GM12892 (cell line): ENCODE measurements at regions not wholly inside any gene's neighbourhood (a gene's known extent, or its start where the extent isn't known, plus 50 kb on each side); places are given as distances from the start of the nearest gene placed in this dataset.

Experiments
- POLR2A ChIP-seq: IDR thresholded peaks from 2 replicates; pipeline ENCODE4 v1.6.1; 2011; ENCODE audit warnings: low read depth, low read length, control low read depth
- POLR2AphosphoS5 ChIP-seq: IDR thresholded peaks from 2 replicates; pipeline ENCODE4 v1.6.1; 2011; ENCODE audit warnings: low read depth, low read length, control low read depth

DNA sequence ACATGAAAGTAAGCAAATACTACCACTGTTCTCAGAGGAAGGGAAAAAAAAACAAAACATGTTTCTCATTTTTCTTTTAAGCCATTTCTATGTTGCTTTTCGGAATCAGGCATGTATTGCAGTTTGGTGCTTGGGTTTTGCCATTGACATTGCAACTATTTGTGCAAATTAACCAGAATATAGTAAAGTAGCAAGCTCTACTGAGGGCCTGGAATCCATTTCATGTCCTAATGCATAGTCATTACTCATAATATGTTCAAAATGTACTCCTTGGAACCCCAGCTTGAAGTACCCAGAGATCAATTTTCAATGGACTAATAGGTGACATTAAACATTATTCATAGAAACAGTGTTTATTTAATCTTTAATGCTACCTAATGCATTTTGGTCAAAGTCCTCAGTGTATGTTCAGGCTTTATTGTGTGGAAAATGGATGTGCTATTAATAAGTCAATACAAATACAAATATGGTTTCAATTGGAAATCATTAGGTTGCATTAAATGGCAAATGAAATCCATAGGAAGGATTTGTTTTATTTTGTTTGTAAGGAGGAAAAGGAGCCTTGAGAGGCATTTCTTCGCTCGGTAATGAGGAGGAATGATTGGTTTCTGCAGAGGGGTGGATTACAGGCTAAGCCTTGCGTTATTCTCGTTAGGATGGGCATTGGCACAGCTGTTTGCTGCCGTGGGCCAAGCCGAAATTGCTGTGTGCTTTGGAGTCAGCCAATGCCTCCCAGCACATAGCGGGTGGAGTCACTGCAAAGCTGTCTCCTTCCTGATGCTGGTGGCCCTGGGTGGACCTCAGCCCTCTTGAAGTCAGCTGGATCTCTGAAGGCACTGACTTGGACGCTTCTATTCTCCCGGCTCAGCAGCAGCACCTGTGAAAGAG lies 56.4 kb downstream of the MYCN start:
- TF ChIP-seq POLR2A (no peak), POLR2AphosphoS5 (no peak)
